ENCODE measurements at regions not wholly inside any gene's neighbourhood (a gene's known extent, or its start where the extent isn't known, plus 50 kb on each side); places are given as distances from the start of the nearest gene placed in this dataset.
"Not testable (repeated sequence)": the region's sequence is repeated elsewhere in the genome, so short reads cannot be mapped to it uniquely, and the experiment has no call there.

GRCh38 chr20:40948465-40949267 is 80.0 kb upstream of the TOP1 start:
- DNase-seq = no peak

DNA sequence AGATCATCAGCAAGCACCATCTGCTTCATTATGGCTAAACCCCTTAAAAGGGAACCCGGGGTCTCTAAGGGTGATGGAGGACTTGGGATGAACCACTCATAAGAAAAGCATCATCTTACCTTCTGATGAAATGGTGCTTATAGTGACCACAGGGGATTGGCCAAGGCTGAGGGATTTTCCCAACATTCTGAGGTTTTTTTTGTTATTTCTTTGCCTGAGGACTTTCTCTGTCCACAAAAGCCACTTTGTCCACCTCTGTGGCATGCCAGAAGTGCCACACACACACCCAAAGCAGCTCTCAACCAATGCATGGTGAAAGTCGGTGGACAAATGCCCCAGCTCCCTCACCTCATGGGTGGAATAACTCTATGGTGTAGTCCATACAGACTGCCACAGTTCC is 79.3 kb upstream of the TOP1 start:
- no peak overlapping the region for H3K4me3 ChIP-seq (ENCODE audit: insufficient read depth, low read depth, low read length)

More at GRCh38 chr20:40948465-40949267, 80.0 kb upstream of the TOP1 start:
- no peaks in the 10 kb centered on the region for H3K36me3 ChIP-seq (replicated peaks; ENCODE audit: control insufficient read depth, insufficient read depth, low read length)
- peaks cover 3% of the 10 kb centered on the region for H3K27me3 ChIP-seq (ENCODE audit: control insufficient read depth, insufficient read depth, low read length)
- H3K4me3 ChIP-seq (ENCODE audit: insufficient read depth, low read depth, low read length) = no peak overlapping the region

DNA sequence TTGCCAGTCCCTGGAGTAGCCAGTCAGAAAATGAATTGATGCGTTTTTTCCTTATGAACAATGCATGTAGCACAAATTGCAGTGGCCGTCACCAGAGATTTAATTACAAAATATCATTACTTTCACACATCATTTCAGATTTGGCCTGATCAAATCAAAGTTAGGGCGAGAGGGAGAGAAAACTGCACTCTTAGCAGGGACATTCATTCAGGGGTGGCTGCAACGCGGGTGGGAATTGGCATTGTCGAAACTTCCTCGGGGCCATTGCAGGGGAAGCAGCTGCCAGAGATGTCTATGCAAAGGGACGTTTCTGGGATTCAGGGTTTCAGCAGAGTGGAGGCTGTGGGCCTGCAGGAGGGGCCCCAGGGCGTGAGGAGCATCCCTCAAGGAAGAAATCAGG is 76.5 kb upstream of the TOP1 start:
- no peak overlapping the region for H3K4me3 ChIP-seq (ENCODE audit: insufficient read depth, low read depth, low read length)
- no peaks in the 10 kb centered on the region for H3K36me3 ChIP-seq (replicated peaks; ENCODE audit: control insufficient read depth, insufficient read depth, low read length)
- H3K27me3 ChIP-seq (ENCODE audit: control insufficient read depth, insufficient read depth, low read length) = no peaks in the 10 kb centered on the region
- no peak for DNase-seq

More for the DNA sequence above, 79.3 kb upstream of the TOP1 start:
- Histone ChIP-seq H3K36me3 (replicated peaks; ENCODE audit: control insufficient read depth, insufficient read depth, low read length) (no peaks in the 10 kb centered on the region), H3K27me3 (ENCODE audit: control insufficient read depth, insufficient read depth, low read length) (peaks cover 3% of the 10 kb centered on the region)
- DNase-seq = no peak

GRCh38 chr20:40953416-40953815 is 75.2 kb upstream of the TOP1 start:
- no peak overlapping the region for H3K4me3 ChIP-seq (ENCODE audit: insufficient read depth, low read depth, low read length)
- H3K27me3 ChIP-seq (ENCODE audit: control insufficient read depth, insufficient read depth, low read length) = no peaks in the 10 kb centered on the region
- H3K36me3 ChIP-seq (replicated peaks; ENCODE audit: control insufficient read depth, insufficient read depth, low read length) = no peaks in the 10 kb centered on the region
- DNase-seq = no peak

DNA sequence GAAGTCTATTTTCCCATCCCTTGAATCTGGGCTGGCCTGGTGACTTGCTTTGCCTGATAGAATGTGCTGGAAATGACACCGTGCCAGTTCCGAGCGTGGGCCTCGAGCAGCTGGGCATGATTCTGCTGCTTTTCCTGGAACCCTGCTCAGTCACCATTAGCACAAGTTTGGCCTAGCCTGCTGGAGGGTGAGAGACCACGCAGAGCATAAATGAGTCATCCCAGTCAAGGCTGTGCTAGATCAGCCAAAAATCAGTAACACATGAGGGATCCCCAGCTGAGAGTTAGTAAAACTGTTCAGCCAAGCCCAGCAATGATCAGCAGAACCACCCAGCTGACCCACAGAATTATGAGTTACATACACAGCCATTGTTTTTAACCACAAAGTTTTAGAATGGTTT is 74.8 kb upstream of the TOP1 start:
- no peaks in the 10 kb centered on the region for H3K27me3 ChIP-seq (ENCODE audit: control insufficient read depth, insufficient read depth, low read length)
- no peak for DNase-seq
- H3K36me3 ChIP-seq (replicated peaks; ENCODE audit: control insufficient read depth, insufficient read depth, low read length) = no peaks in the 10 kb centered on the region
- no peak overlapping the region for H3K4me3 ChIP-seq (ENCODE audit: insufficient read depth, low read depth, low read length)

GRCh38 chr20:40954521-40955165 is 74.0 kb upstream of the TOP1 start:
- H3K36me3 ChIP-seq (replicated peaks; ENCODE audit: control insufficient read depth, insufficient read depth, low read length) = no peaks in the 10 kb centered on the region
- no peak for DNase-seq
- H3K27me3 ChIP-seq (ENCODE audit: control insufficient read depth, insufficient read depth, low read length) = no peaks in the 10 kb centered on the region
- H3K4me3 ChIP-seq (ENCODE audit: insufficient read depth, low read depth, low read length) = no peak overlapping the region

- Histone ChIP-seq H3K4me3 (ENCODE audit: insufficient read depth, low read depth, low read length) (no peak overlapping the region), H3K27me3 (ENCODE audit: control insufficient read depth, insufficient read depth, low read length) (no peaks in the 10 kb centered on the region), H3K36me3 (replicated peaks; ENCODE audit: control insufficient read depth, insufficient read depth, low read length) (no peaks in the 10 kb centered on the region)
- no peak for DNase-seq
Observed at GRCh38 chr20:40955326-40955725, 73.3 kb upstream of the TOP1 start.

DNA sequence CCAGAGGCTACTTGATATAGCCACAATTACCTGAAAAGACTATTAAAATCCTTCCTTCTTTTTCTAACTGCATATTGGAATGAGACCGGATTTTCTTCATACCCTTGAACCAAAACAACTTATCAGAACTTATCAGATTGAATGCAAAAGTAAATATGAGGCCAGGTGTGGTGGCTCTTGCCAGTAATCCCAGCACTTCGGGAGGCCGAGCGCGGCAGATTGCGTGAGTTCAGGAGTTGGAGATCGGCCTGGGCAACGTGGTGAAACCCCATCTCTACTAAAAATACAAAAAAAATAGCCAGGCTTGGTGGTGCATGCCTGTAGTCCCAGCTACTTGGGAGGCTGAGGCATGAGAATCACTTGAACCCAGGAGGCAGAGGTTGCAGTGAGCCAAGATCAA is 72.8 kb upstream of the TOP1 start:
- not testable (repeated sequence) for H3K27me3 ChIP-seq (ENCODE audit: control insufficient read depth, insufficient read depth, low read length); DNase-seq; H3K36me3 ChIP-seq (replicated peaks; ENCODE audit: control insufficient read depth, insufficient read depth, low read length); H3K4me3 ChIP-seq (ENCODE audit: insufficient read depth, low read depth, low read length)

GRCh38 chr20:40956542-40957264 is 71.9 kb upstream of the TOP1 start:
- H3K27me3 ChIP-seq (ENCODE audit: control insufficient read depth, insufficient read depth, low read length) = no peaks in the 10 kb centered on the region
- H3K36me3 ChIP-seq (replicated peaks; ENCODE audit: control insufficient read depth, insufficient read depth, low read length) = no peaks in the 10 kb centered on the region
- DNase-seq = no peak
- H3K4me3 ChIP-seq (ENCODE audit: insufficient read depth, low read depth, low read length) = no peak overlapping the region

DNA sequence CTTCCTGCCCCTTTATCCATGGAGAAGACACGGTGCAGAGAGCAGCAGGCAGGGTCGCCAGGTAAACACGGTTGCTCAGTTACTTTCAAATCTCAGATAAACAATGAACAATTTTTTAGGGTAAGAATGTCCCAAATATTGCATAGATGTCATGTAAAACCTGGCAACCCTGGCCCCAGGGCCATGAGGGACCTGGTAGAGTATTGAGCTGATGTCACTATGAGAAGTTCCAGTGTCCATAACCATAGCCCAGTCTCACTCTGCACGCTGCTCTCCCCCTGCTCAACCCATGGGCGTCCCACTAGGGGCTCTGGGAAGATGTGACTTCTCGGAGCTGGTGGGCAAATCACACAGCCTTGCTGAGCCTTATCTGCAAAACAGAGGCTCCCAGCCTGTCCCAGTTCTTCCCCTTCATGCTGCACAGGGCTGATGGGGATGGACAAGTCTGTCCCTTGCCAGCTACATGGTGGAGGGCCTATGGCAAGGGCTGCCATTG is 71.3 kb upstream of the TOP1 start:
- no peak for DNase-seq
- Histone ChIP-seq H3K36me3 (replicated peaks; ENCODE audit: control insufficient read depth, insufficient read depth, low read length) (no peaks in the 10 kb centered on the region), H3K4me3 (ENCODE audit: insufficient read depth, low read depth, low read length) (no peak overlapping the region), H3K27me3 (ENCODE audit: control insufficient read depth, insufficient read depth, low read length) (no peaks in the 10 kb centered on the region)

GRCh38 chr20:40958598-40958997 is 70.0 kb upstream of the TOP1 start:
- no peak for DNase-seq
- no peak overlapping the region for H3K4me3 ChIP-seq (ENCODE audit: insufficient read depth, low read depth, low read length)

DNA sequence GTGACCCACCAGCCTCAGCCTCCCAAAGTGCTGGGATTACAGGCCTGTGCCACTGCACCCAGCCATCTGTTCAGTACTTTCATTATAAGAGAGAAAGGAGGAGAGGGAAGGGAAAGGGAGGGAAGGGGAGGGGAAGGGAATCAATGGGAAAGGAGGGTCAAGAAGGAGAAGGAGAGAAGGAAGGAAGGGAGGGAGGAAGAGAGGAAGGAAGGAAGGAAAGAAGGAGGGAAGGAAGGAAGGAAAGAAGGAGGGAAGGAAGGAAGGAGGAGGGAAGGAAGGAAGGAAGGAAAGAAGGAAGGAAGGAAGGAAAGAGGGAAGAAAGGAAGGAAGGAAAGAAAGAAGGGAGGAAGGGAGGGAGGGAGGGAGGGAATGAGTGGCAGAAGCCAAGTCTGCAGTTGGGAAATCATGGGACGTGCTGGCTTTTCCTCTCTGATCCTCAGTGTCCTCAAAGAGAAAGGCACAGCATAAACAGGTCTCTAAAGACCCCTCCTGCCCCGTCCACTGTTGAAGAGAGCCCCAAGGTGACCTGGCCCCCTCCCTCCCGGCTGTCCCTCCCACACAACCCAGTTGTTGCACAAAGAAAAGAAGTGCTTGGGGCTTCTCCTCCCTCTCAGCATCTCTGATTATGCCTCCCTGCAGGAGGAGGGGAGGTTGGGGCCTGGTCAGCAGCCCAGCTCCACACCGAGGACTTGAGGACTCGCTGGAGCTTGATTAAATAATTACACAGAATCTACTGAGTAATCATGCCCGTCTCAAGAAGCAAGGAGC is 69.1 kb upstream of the TOP1 start:
- no peak overlapping the region for H3K4me3 ChIP-seq (ENCODE audit: insufficient read depth, low read depth, low read length)
- no peak for DNase-seq
- H3K27me3 ChIP-seq (ENCODE audit: control insufficient read depth, insufficient read depth, low read length) = no peaks in the 10 kb centered on the region
- no peaks in the 10 kb centered on the region for H3K36me3 ChIP-seq (replicated peaks; ENCODE audit: control insufficient read depth, insufficient read depth, low read length)

More at GRCh38 chr20:40958598-40958997, 70.0 kb upstream of the TOP1 start:
- Histone ChIP-seq H3K27me3 (ENCODE audit: control insufficient read depth, insufficient read depth, low read length) (no peaks in the 10 kb centered on the region), H3K36me3 (replicated peaks; ENCODE audit: control insufficient read depth, insufficient read depth, low read length) (no peaks in the 10 kb centered on the region)

GRCh38 chr20:40960101-40960500 is 68.5 kb upstream of the TOP1 start:
- no peak overlapping the region for H3K4me3 ChIP-seq (ENCODE audit: insufficient read depth, low read depth, low read length)
- H3K27me3 ChIP-seq (ENCODE audit: control insufficient read depth, insufficient read depth, low read length) = no peaks in the 10 kb centered on the region
- DNase-seq = no peak
- no peaks in the 10 kb centered on the region for H3K36me3 ChIP-seq (replicated peaks; ENCODE audit: control insufficient read depth, insufficient read depth, low read length)

- Histone ChIP-seq H3K4me3 (ENCODE audit: insufficient read depth, low read depth, low read length) (no peak overlapping the region), H3K36me3 (replicated peaks; ENCODE audit: control insufficient read depth, insufficient read depth, low read length) (no peaks in the 10 kb centered on the region), H3K27me3 (ENCODE audit: control insufficient read depth, insufficient read depth, low read length) (no peaks in the 10 kb centered on the region)
- DNase-seq = no peak
Observed at GRCh38 chr20:40960521-40960956, 68.1 kb upstream of the TOP1 start.
